ENCODE measurements at regions not wholly inside any gene's neighbourhood (a gene's known extent, or its start where the extent isn't known, plus 50 kb on each side); places are given as distances from the start of the nearest gene placed in this dataset.
A peak's percentile ranks its signal among the peaks of the same experiment; 100 is the strongest.

DNA sequence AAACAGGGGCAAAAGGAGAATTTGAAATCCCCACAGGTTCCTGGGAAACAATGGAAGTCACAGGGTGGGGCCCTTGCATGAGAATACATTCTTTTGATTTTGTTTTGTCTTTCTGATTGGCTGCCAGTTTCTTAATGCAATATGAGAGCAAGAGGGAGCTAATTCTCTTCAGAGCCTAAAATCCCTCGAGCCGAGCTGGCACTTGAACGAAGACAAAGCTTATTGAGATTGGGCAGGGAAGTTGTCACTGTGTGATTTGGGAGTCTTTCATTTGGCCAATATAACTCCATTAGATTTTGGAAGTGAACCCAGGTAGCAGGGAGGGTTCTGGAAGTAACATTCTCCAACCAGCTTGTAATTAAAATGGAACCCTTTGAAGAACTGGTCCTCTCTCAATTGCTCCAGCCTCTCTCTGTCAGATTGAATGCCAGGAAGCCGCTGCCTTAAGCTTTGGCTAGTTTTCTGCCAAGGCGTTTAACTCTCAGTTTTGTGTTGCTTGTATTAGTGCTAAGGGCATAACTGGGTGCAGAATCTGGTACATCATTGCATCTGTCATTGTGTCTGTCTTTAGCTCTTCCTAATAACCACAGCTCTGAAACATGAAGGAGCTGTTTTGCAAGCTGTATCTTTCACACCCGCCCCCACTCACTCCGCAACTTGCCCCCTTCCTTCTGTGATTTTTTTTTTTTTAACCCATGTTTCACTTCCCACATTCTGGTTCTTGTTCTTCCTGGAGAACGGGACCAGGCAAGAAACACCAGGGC lies 272.0 kb downstream of the MAF start:
- DNase-seq = no peak

DNA sequence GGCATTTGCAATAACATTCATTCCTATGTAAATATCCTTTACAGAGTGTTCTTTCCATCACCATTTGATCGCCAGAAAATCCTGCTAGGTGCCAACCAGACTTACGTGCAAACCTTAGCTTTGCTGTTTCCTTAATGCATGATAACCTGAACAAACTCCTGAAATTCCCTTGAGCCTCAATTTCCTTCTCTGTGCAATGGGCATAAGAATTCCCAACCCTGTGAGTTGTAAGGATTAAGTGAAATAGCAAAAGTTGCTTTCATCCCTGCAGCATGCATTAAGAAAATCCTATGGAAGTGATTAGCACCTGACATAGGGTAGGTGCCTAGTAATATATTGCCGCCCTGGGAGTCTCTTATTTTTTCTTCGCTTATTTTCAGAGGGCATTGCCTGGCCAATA lies 272.7 kb downstream of the MAF start:
- DNase-seq = no peak

DNA sequence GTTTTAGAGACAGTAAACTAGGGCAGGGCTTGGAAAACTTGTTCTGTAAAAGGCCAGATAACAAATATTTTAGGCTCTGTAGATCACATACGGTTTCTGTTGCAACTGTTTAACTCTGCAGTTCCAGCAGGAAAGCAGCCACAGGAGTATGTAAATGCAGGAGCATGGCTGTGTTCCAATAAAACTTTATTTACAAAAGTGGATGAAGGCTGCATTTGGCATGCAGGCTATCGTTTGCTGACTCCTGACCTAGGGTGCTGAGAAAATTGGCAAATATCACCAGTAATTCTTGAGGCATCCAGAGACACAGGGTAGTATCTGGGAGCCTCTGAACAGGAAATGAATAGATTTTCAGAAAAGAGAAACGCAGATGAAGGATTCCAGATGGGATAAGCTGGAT lies 274.0 kb downstream of the MAF start:
- DNase-seq = no peak

DNA sequence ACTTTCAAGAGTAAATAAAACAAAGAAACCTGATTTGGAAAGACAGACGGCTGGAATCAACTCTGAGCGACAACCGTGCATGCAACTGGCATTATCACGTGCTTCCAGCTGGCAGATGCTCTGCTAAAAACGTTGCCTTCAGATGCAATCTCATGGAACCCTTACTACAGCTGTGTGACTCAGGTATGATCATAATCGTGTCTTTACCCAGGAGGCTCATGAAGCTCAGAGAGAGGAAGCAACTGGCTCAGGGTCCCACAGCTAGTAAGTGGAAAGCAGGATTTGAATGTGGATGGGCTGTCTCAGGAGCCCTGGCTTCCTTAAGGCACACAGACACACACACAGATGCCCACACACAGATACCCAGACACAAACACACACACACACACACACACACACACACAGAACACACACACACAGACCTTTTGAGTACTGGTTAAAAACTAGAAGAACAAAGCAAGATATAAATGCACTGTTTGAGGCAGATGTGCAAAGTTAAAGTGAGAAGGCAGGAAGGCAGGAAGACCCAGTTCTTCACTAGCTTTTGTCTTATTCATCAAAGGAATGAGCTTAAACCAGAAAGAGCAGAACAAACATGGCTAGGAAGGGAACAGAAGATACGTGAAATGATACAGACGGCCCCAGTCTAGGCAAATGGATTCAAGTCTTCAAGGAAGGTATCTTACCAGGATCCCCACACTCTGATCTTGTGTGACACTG lies 275.2 kb downstream of the MAF start:
- no peak for DNase-seq

DNA sequence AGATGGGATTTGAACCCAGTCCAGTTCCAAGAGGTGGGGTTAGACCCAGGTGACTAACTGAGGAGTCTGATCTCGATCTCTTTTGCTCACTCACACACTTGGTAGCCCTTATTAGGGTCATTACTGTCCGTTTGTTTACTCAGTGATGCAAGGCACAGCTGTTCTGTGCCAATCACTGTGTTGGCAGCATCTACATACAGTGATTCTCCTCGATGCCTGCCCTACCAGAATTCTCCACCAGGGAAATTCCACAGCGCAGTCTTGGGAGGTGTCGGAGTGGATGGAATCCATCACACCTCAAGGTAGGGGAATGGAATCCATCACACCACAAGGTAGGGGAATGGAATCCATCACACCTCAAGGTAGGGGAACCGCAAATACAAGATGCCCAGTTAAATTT lies 279.6 kb downstream of the MAF start:
- no peak for DNase-seq

DNA sequence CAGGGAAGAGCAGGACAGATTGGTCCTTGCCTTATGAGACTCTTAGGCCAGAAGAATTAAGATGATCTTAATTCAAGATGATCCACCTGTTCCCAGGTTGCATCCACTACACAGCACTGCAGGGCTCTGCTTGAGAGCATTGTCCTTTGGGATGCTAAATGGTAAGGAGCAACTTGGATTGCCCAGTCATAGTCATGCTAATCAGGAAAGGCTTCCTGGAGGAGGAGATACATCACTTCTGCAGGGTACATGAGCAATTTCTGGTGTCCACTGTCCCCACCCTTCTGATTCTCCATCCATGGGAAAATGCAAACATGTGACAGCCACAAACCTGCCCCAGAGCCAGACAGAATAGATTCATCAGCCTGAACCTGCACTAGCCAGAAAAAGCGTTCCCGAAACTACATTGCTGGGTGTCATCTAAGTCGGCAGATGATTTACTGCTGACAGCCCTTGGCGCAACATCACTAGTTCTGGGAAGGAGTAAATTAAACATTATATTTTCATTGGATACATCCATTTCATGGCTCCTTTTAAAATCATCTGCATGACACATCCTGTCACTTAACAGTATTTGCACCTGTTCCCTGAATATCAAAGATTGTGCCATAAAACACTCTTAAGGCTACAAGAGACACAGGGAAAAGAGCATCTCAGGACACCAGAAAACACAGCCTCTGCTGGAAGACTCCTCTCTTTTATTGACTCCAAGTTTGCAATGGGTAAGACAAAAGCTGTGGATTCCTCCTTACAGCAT lies 282.2 kb downstream of the MAF start:
- no peak for DNase-seq

DNA sequence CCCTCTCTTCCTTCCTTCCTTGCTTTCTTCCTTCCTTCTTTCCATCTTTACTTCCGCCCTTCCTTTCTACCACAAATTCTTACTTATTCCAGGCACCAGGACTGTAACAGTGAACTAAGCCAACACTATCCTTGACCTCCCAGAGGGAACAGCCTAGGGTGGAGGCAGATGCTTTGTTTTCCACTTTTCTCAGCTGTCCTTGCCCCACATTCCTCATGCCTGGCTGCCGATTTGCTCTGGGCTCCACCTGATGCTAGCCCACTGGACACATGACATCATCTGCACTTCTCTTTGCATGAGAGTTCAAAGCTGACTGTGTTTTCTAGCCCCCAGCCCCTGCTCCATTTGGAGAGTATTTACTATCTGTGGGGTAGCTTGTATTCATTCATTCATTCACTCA lies 283.0 kb downstream of the MAF start:
- no peak for DNase-seq

DNA sequence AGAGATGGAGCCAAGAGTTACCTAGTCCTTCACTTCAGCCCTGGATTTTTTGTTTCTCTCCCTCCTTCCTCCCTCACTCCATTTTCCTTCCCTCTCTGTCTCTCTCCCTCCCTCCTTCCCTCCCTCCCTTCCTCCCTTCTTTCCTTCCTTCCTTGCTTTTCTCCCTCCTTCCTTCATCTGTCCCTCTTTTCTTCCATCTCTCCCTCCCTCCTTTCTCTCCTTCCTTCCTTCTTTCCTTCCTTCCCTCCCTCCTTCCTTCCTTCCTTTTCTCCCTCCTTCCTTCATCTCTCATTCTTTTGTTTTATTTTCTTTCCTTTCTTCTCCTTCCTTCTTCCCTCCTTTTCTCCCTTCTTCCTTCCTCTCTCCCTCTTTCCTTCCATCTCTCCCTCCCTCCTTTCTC lies 283.5 kb downstream of the MAF start:
- no peak for DNase-seq

DNA sequence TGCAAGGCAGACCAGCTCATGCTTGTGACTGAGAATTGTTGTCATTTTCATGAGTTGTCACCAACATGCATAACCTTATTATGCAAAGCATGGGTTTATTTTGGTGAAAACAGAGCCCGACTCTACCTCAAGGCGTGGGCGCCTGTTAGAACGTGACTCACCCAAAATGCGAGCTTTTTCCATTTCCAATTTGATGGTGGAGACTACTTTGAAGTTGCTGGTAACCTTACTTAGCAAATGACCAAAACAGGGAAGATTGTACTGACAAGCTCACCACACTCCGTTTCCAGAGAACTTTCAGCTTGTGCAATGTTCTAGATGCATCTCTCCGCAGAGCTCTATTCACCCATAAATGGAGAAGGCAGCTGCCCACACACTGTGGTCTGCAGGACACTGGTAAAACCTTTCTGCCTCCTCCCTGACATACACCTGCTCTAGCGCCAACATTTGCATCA lies 284.5 kb downstream of the MAF start:
- no peak for DNase-seq

DNA sequence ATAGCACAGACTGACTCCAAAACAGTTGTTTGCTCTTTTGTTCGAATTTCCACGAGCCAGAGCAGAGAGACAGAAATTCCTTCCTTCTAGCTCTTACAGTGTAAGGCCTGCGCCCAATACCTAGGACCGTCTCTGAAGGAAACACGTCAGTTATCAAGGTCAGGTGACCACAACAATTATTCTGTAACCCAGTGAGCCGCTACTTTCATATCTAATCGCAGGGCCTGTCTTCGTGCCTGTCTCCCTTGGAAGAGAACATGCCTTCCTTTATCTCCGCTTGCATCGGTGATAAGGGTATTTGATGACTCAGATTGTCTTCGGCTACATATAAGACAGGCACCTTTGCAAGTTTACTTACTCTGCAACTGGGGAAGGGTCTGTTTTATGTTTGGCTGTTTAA lies 288.0 kb downstream of the MAF start:
- DNase-seq = no peak

DNA sequence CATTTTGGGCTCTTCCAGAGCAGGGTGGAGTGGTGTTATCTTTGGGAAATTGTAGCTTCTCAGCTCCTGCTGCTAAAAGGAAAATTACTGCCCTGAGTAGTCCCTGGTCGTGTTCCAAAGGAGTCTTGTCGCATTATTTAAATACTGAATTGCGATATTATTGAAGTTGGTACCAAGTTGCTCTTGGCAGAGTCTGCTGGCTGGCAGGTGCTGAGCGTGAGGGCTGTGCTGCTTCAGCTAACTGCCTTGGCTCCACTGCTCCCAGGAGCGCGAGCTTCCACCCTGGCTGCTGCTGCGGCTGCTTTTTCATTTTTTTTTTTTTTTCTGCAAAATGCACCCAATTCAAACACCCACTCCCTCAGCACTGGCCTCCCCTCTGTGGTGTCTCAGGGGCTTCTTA lies 289.8 kb downstream of the MAF start:
- DNase-seq = no peak

DNA sequence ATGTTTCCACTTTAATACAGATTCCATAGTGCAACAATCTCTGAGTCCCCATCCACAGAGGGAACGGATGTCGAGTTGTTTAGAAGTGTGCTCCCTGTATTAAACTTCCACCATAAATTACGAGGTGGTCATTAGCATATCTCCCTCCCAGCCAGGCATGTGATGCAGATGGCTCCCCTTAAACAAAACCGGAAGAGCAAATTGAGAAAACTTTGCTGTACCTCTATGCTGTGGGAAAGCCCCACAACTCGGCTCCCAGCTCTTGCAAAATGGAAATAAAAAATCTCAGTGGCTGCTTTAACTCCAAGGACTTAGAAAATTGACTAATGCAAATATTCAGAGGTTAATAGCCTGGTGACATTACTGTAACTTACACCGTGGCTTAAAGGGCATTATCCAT lies 290.9 kb downstream of the MAF start:
- no peak for DNase-seq

DNA sequence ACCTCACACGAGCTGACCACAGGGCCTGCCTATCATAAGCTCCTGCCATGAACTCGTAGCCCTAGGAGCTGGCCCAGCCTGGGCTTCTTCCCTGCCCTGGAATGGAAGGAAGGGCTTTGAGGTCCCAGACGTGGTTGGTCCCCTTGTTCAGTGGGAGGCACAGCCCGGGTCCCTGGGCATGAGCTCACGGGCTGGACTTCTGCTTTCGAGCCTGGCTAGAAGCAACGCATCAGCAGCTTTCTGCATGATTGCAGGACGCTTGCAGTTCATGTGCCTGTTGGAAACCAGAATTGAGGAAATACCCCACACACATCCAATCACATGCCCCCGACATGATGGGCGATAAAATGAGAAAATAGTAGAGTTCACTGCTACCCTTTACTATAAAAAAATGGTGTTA lies 293.3 kb downstream of the MAF start:
- peak in 1 of 2 donors; percentile 48 for DNase-seq

DNA sequence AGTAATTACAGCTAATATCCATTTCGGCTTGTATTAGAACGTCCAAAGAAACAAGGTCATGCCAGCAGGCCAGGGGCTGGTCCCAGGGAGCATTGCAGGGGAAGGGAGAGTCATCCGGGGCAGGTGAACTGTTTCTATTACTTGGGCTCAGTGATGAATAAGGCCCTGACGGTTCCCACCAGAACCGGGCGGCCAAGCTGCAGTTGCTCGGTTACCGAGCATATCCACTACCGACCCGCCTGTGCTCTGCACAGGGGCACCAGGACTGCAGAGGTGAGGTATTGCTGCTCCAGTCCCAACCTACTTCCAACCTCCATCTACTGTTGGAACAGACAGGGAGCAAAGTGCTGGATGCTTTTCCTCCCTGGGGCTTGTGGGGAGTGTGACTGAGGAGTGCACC lies 295.5 kb downstream of the MAF start:
- DNase-seq = no peak

DNA sequence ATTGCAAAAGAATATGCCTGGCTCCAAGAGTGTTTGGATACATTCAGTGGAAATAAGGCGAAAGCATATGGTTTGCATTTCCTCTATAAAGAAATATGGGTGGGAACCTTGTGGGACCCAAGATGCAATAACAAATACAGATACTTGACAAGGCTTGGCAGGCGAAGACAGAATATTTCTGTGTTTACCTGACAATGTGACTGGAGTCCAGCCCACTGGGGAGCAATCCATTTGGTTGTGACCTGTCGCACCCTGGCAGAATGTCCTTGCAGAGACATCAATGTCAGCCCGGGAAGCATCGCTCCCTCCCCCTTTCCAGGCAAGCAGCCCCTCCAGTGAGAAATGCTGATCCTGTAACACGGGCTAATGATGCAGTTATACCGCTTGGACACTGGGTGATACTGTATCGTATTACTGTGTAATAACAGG lies 296.6 kb downstream of the MAF start:
- DNase-seq = no peak

DNA sequence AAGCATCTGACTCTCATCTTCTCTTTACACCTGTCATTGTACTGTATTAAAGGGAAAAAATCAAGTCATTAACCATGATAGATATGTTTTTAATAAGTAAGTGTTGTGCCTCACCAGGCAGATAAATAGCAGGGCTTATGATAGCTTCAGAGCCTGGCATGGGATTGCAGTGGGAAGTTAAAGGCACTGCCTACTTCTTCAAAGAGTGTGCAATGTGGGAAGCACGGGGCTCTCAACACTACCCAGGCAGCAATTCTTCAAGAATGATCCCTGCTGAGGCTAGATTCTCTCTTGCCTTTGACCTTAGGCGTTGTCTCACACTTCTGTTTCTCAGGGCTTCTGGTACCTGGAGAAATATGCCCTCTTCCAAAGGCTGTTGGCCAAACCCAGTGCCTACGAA lies 297.3 kb downstream of the MAF start:
- DNase-seq = no peak

DNA sequence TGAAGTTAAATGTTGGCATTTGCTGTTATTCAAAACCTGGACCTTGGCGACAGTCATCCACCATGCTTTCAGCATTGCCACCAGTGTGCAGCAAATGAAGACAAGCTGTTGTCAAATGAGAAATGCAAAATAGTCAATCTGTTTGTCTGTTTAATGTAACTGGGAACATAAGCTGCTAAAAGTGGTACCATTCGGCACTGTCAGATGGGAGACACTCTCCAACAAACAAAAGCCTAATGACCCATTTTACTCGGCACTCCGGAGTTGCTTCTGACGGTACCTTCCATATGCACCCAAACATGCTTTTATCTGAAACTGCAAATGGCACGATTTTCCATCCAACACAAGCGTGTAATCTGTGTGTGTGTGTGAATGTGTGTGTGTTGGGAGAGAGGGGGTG lies 297.8 kb downstream of the MAF start:
- DNase-seq = no peak

DNA sequence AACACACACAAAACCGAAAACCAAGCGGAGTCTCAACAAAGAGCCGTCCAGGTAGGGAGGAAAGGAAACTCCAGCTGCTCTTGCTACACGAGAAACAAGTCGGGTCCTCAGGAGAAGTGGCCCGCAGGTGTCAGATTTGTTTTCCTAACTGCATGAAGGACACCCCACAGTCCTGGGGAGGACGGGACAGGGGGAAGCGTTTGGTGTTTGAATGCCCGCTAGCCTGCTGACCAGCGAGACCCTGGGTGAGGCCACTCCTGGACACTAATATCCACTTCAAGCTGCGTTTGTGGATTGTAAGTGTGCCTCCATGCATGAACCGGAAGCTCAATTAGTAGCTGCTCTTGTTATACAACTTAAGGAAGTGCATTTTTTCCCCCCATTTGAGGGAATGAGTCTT lies 299.5 kb downstream of the MAF start:
- DNase-seq = no peak

DNA sequence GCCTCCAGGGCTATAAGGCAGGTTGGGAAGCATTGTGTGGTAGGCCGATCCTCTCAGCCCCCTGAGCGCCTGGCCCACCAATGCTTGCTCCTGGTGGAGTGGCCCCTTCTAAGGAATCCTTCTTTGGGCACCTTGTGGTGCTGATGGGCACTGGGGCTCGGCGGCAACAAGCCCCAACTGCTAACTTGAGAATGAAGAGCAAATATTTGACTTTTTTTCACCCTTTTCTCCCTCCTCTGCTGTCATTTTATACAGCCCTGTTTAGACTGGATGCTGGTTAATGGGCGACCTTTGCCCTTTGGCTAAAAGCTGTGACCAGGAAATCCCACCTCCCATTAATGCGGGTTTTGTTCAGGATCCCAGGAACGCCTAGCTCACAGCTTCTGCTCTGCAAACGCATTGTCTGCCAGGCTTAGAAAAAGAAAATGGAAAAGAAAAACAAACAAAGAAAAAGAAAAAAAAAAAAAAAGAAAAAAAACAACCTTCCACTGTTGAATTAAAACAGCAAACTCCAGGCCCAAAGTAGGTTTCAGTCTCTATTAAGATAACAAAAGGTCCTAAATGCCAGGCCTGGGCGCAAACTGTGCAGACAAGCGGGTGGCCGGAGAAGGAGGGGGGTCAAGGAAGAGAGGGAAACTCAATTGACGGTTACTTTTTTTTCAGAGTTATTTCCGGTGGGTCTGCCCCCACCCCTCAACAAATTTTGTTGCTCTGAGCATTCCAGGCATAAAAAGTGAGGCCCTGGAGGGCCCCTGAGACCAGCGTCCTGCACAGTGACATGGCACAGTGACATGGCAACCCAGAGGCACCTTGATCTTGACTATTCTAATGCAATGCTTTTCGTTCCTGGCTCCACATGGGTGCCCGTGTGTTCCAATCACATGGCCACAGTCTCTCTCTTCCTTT lies 301.4 kb downstream of the MAF start:
- DNase-seq = no peak

DNA sequence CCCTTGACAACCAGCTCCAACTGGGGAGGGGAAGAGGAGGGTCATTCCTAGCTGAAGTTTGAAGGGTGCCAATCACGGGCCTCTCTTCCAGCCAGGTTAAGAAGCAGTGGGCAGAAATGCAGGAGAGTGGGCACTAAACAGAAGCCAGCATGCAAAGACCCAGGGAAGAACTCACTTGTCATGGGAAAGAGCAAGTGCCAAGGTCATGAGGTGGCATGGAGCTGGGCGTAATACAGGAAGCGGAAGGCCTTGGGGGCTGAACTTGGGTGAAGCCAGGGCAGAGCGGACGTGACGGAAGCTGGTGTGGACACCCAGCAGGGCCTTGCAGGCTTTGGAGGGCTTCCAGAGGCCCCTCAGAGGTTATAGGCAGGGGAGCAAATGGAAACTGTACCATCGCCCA lies 302.1 kb downstream of the MAF start:
- no peak for DNase-seq

DNA sequence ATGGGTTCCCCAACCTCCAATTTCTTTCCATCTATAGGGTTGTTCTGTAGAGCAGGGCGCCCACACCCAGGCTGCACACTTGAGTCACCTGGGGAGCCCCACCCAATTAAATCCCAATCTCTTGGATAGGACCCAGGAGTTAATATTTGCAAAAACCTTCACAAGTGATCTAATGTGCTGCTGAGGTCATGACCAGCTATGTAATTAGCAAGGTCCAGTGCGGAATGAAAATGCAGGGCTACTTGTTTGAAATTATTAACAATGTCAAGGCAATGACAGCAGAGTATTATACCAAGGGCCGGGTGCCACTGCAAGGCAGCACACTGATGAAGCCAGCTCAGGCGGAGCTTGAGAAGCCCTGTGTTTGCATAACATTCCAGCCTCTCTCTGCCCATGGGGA lies 302.7 kb downstream of the MAF start:
- DNase-seq = no peak

DNA sequence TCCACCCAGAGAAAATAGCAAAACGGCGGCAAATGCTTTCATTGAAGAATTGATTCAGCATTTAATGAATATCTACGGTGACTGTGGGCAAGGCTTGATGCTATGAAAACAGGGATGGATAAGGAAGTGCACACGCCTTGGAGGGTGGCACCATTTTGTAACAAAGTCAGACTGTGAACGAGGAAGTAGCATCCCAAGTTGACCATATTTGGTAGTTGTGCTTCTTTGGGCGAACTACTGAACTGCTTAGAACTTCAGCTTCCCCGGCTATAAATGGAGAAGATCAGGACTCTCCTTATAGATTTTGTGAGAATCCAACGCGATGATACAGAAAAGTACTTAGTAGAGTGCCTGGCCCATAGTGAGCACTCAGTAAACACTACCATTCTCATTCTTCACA lies 303.2 kb downstream of the MAF start:
- DNase-seq = no peak

DNA sequence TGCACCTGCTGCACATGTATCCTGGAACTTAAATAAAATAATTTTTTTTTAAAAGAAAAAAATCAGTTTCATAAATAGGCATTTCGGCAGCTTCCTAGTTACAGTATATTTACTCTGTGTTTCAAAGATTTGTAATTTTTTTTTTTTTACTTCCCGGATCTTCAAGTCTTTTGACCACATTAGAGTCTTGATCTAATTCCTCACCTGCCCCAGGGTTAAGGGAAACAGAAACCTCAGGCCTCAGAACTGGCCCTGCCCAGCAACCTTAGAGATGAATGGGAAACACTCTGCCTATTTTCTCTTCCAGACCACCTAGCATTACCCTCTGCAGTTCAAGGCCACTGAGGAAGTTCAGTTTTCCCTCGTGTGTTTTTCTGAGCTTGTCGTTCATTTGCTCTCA lies 304.0 kb downstream of the MAF start:
- peak in 1 of 2 donors; percentile 28 for DNase-seq

All from CD4-positive, alpha-beta T cell treated with Interleukin-1 beta for 1 hour (primary cell).